GM19324 (cell line): ENCODE measurements at regions not wholly inside any gene's neighbourhood (a gene's known extent, or its start where the extent isn't known, plus 50 kb on each side); places are given as distances from the start of the nearest gene placed in this dataset.
"Not testable (repeated sequence)": the region's sequence is repeated elsewhere in the genome, so short reads cannot be mapped to it uniquely, and the experiment has no call there.

Experiments used
- ATAC-seq: cut with Tn5 transposase; IDR thresholded peaks from one replicate; pipeline ENCODE4 v1.9.1; 2021; ENCODE audit warnings: mild to moderate bottlenecking, moderate library complexity; ENCODE audit not compliant: unreplicated experiment, low FRiP score

DNA sequence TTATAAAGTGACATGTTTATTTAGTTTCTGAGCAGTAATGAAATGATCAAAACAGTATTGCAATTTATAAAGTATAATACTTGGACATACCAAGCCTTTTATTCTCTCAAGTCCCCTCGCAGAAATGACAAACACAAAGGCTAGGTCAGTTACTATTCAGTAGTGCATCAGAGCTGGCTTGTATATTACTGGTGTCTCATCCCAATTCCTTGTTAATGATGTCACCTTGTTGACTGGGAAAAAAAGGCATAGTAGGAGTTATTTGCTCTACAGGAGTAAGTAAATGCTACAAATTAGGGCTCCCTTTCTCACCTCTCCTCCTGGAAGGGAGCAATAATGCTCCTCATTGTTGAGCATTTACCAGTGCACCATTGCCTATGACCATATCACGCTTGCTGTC, 317.6 kb downstream of the CHL1 start:
- no peak for ATAC-seq

GRCh38 chr3:519026-519425, 322.5 kb downstream of the CHL1 start:
- no peak for ATAC-seq

GRCh38 chr3:522888-523287, 326.3 kb downstream of the CHL1 start:
- no peak for ATAC-seq

- no peak for ATAC-seq
Measured at GRCh38 chr3:525415-525814, 328.9 kb downstream of the CHL1 start.

- ATAC-seq: no peak
Measured at GRCh38 chr3:535566-536416, 339.2 kb downstream of the CHL1 start.

DNA sequence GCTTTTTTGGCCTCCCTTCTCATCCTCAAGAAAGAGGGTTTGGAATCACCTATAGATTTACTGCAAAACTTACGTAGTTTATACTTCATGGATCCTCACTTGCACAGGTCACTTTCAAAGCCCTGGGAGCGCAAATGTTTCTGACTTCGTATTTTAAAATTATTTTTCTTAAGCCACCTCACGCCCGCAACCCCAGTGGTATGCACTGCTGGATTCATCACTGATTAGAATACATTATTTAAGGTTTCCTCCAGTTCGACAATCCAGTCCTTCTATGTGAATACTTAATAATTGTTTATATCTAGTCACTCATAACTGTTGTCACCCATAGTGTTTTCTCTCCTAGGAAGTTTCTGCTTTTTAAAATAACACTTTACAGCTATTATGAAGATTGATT, 339.9 kb downstream of the CHL1 start:
- ATAC-seq: no peak

DNA sequence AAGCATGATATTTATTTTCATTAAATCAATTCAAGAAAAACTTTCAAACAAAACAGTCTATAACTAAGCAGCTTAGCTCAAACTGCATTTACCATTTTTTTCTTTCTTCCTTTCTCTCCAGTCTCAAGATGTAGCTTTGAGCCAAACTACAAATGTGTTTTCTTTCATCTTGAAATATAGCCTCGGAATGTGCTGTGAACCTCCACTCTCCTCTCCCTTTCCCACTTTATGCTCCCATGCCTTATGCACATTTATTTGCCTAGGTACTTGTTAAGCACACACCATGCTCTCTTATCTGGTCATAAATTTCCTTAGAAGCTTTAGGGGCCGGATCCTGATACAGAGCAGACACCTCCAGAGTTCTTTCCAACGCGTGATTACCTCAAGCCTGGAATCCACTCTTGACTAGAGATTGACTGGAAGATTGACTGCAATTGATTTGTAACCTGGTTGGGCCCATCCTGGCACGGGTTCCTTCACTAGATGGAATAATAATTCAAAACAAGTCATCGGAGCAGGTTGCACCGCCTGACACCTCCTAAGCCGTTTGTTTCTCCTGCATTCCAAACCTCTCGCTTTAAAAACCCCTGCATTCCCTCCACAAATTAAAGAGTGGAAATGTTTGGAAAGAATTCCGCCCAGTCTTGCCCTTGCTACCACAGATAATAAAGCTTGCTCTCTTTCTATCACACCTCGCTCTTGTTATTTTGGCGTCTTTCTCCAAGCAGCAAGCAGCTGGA, 344.7 kb downstream of the CHL1 start:
- ATAC-seq: no peak

DNA sequence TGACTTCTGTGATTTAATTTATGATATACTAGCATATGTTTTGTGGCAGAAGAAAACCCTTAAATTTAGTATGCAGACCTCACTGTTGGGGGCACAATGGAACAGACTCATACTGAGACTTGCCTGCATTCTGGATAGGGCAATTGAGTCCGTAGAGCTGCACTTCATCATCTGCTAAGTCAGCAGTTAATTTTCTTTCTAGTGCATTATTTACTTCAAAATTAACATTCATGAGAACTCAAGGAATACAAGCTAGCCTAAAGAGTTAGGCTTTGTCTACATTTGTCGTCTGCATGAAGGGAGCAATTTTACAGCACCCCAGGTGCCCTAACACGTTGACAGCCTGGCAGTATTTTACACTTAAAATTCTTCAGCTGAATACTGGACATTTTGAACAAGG, 345.5 kb downstream of the CHL1 start:
- ATAC-seq: no peak

DNA sequence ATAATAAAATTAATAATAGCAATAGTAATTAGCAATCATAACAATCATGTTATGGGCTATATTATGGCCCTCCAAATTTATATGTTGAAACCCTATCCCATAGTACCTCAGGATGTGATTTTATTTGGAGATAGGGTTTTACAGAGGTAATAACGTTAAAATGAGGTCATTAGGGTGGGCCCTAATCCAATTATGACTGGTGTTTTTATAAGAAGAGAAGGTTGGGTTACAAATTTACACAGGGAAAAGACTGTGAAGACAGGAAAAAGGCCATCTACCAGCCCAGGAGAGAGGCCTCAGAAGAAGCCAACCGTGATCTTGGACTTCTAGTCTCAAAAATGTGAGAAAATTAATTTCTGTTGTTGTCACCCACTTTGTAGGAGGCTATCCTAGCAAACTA, 353.1 kb downstream of the CHL1 start:
- no peak for ATAC-seq

DNA sequence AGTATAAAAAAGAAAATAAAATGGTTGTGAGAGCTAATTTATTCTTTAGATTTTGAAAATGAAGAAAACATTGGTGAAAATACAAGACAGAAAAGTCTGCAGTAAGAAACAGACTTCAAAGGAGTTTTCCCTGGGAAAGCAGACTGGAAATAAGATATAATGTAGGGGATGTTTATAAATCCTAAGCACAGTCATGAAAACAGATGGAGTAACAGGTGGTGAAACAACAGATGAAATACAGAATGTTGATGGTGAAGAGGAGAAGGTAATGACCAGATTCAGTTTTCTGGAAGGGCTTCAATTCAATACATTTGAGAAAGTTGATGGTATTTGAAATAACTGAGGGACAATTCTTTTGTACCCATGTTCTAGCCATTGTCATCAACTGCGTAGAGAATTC, 353.9 kb downstream of the CHL1 start:
- ATAC-seq: no peak

DNA sequence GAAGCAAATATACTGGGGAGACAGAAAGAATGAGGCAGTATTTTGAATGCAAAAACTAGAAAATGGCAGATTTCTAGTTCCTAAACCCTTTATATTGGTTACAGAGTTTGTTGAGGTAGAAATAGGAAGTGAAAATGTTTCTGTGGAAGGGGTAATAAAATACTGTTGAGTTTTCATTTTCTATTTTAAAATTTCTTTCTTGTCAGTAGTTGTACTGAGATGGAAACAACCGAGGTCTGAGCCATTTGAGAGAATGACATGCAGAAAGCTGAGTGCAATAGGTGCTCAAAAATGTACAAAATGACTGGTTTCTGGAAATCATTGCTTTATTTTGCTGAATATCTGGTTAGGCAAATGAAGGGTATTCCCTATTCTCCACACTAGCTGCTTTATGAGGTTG, 361.4 kb downstream of the CHL1 start:
- ATAC-seq: peak; percentile 97

DNA sequence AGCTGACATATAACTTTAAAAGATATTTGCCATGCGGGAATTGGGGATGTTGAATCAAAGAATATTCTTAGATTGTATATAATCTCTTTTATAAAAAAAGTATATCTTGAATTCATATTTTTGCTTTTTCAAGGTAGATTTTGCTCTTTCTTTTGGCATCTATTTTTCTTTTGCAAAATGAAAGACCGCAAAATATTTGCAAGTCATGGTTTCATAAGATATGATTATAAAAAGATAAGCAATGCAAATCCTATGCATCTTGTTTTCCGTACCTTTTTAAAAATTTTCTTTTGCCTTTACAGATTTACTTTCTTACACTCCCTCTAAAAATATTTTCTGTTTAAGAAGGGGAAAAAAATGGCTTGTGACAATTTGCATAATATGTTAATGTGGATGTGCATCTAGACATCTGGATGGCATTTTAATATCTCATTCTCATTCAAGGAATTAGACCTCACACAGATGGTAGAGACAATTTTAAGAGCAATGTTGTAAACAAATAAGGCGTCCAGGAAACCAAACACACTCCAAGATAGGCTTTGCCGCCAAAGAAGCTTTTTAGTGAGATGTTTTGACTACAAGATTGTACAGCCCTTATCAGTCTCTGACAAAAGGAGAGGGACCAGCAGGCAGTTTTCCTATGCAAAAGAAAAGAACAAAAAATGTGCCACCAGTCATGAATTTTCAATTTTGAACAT, 371.1 kb downstream of the CHL1 start:
- no peak for ATAC-seq

- ATAC-seq: not testable (repeated sequence)
Measured at GRCh38 chr3:579529-579928, 383.0 kb downstream of the CHL1 start.

DNA sequence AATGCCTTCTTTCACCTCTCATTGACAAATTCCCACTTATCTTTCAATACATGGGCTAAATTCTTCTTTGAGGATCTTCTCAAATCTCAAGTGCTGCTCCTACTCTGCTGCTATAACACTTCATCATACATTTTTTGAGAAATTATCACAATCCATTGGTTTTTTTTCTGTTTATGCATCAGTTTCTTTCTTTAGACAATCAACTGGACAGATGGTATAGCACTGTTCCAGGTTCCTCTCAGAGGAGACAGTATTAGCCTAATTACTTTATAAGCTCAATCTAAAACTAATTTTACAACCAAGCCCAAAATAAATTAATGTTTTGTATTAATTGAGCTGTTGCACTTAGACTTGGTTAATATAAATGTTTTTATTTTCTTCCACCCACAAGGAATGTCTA, 392.5 kb downstream of the CHL1 start:
- not testable (repeated sequence) for ATAC-seq

DNA sequence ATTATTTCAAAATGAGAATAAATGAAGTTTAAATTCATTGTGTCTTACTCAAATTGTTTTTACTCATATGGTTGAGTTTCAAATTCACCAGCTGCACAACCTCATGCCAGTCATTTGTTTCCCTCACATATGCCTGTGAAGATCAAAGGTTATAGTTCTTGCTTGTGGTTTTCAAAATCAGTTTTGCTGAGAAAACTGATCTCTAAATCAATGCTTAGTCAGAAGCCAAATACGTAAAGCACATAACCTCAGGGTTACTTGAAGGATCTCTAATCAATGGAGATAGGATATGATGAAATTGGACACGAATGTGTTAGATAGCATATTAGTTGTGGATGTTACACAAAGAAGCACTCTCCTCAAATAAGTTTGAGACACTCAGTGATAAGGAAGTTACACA, 400.7 kb downstream of the CHL1 start:
- not testable (repeated sequence) for ATAC-seq

DNA sequence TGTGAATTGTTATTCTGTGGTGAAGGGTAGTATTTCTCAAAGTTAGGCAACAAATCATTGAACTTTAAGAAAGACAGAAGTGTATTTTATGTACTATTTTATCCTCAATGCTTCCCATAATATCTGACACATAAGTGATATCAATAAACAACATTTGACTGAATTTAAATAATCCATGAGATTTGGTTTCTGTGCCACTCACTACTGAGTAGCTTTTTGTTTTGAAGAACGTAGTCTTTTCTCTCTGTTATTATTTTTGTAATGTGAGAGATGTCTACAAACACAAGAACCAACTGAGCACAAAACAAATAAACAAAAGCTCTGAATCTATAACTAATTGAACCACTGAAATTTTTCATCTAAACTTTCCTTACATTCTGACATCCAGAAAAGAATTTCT, 401.2 kb downstream of the CHL1 start:
- ATAC-seq: not testable (repeated sequence)

GRCh38 chr3:607480-607879, 410.9 kb downstream of the CHL1 start:
- not testable (repeated sequence) for ATAC-seq

GRCh38 chr3:621714-622113, 425.2 kb downstream of the CHL1 start:
- ATAC-seq: no peak

GRCh38 chr3:622314-622713, 425.8 kb downstream of the CHL1 start:
- ATAC-seq: no peak

- ATAC-seq: no peak
Measured at GRCh38 chr3:623914-624545, 427.5 kb downstream of the CHL1 start.
